Keratinocyte (primary cell): ENCODE measurements at regions not wholly inside any gene's neighbourhood (a gene's known extent, or its start where the extent isn't known, plus 50 kb on each side); places are given as distances from the start of the nearest gene placed in this dataset.

Experiments
- CTCF ChIP-seq, 3 experiments: IDR thresholded peaks in 1 of 3; conservative IDR thresholded peaks in 1 of 3; optimal IDR thresholded peaks in 1 of 3; 2 replicates in 2 of 3; 3 replicates in 1 of 3; pipeline versions ENCODE3 to v1.5.1; 2011; ENCODE audit warnings: low read length in 3 of 3, mild to moderate bottlenecking in 3 of 3, moderate library complexity in 2 of 3, control low read depth in 1 of 3, inconsistent platforms in 1 of 3; ENCODE audit not compliant: insufficient read depth in 2 of 3; ENCODE audit errors: extremely low read depth in 1 of 3
- EZH2 ChIP-seq: IDR thresholded peaks from one replicate; pipeline ENCODE4 v1.6.1; 2012; ENCODE audit warnings: inconsistent platforms, mild to moderate bottlenecking, low read length, moderate library complexity

- TF ChIP-seq EZH2 (no peak), CTCF (optimal IDR thresholded peaks at IDR 0.05 in 1 of 3, IDR thresholded peaks at IDR 0.05 in 1 of 3, conservative IDR thresholded peaks at IDR 0.05 in 1 of 3; ENCODE audit: extremely low read depth in 1 of 3, insufficient read depth in 2 of 3, low read length in 3 of 3) (no peak)
Observed at GRCh38 chr1:215484171-215484939, 82.7 kb upstream of the KCTD3 start.
